Neural crest cell (in vitro differentiated cells): ENCODE measurements at regions not wholly inside any gene's neighbourhood (a gene's known extent, or its start where the extent isn't known, plus 50 kb on each side); places are given as distances from the start of the nearest gene placed in this dataset.

Experiments
- DNase-seq: peaks from one replicate; pipeline ENCODE4 v3.0.0; 2021; ENCODE audit warnings: low read depth, mixed read lengths, low spot score
- H3K27ac Mint-ChIP-seq: one replicate; pipeline ENCODE4 v1.8.0; 2021; ENCODE audit warnings: mild to moderate bottlenecking, mixed read lengths; ENCODE audit not compliant: unreplicated experiment
- H3K27me3 Mint-ChIP-seq: 2 replicates; pipeline ENCODE4 v1.8.0; 2021; ENCODE audit warnings: low read depth, mild to moderate bottlenecking, mixed read lengths
- H3K36me3 Mint-ChIP-seq: 2 replicates; pipeline ENCODE4 v1.8.0; 2021; ENCODE audit warnings: low read depth, mild to moderate bottlenecking, mixed read lengths
- H3K4me1 Mint-ChIP-seq: 2 replicates; pipeline ENCODE4 v1.8.0; 2021; ENCODE audit warnings: mixed read lengths
- H3K4me3 Mint-ChIP-seq: one replicate; pipeline ENCODE4 v1.8.0; 2021; ENCODE audit warnings: mild to moderate bottlenecking, mixed read lengths
- H3K9me3 Mint-ChIP-seq: 2 replicates; pipeline ENCODE4 v1.8.0; 2021; ENCODE audit warnings: mixed read lengths
- TF ChIP-seq, protein P1 (sequence below): fragments of 200-600 bp; sonication (generic); conservative IDR thresholded peaks from 2 replicates; pipeline ENCODE4 v1.5.0; 2021; ENCODE audit warnings: antibody characterized with exemption, mild to moderate bottlenecking

DNA sequence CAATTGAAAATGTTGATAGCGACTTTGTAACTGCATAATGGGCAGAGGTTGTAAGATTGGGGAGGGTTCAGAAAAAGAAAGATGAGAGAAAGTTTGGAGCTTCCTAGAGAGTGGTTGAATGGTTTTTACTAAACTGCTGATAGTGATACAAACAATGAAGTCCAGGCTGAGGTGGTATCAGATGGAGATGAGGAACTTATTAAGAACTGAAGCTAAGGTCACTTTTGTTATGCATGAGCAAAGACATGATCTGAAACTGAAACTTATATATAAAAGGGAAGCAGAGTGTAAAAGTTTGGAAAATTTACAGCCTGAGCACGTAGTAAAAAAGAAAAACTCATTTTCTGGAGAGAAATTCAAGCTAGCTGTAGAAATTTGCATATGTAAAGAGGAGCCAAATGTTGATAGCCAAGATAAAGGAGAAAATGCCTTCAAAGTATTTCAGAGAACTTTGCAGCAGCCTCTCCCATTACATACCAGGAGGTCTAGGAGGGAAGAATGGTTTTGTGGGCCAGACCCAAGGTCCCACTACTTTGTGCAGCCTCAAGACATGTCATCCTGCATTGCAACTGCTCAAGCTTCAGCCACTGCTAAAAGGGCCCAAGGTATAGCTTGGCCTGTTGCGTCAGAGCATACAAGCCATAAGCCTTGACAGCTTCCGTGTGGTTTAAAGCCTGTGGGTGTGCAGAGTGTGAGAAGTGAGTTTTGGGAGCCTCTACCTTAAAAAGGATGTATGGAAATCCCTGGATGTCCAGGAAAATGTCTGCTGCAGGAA, 843.9 kb downstream of the AMY1C start:
- Mint-ChIP-seq H3K36me3 (peaks cover 4% of the 10 kb centered on the region), H3K4me1 (no peaks in the 10 kb centered on the region), H3K27me3 (no peaks in the 10 kb centered on the region), H3K27ac (no peak overlapping the region), H3K9me3 (peaks cover 5% of the 10 kb centered on the region), H3K4me3 (no peak overlapping the region)
- TF ChIP-seq, protein P1, sequence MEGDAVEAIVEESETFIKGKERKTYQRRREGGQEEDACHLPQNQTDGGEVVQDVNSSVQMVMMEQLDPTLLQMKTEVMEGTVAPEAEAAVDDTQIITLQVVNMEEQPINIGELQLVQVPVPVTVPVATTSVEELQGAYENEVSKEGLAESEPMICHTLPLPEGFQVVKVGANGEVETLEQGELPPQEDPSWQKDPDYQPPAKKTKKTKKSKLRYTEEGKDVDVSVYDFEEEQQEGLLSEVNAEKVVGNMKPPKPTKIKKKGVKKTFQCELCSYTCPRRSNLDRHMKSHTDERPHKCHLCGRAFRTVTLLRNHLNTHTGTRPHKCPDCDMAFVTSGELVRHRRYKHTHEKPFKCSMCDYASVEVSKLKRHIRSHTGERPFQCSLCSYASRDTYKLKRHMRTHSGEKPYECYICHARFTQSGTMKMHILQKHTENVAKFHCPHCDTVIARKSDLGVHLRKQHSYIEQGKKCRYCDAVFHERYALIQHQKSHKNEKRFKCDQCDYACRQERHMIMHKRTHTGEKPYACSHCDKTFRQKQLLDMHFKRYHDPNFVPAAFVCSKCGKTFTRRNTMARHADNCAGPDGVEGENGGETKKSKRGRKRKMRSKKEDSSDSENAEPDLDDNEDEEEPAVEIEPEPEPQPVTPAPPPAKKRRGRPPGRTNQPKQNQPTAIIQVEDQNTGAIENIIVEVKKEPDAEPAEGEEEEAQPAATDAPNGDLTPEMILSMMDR: no peak
- DNase-seq: no peak

DNA sequence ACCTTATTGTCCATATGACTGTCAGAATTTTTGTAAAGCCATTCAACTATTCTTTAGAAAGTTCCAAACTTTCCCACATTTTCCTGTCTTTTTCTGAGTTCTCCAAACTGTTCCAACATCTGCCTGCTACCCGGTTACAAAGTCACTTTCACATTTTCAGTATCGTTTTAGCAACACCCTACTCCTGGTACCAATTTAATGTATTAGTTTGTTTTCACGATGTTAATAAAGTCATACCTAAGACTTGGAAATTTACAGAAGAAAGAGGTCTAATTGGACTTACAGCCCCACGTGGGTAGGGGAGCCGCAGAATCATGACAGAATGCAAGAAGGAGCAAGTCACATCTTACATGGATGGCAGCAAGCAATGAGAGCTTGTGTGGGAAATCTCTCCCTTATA, 867.8 kb downstream of the AMY1C start:
- Mint-ChIP-seq H3K27ac (no peak overlapping the region), H3K9me3 (peaks cover 7% of the 10 kb centered on the region), H3K27me3 (no peaks in the 10 kb centered on the region), H3K4me1 (no peaks in the 10 kb centered on the region), H3K36me3 (peaks cover 8% of the 10 kb centered on the region), H3K4me3 (no peak overlapping the region)
- TF ChIP-seq, protein P1: no peak
- no peak for DNase-seq

DNA sequence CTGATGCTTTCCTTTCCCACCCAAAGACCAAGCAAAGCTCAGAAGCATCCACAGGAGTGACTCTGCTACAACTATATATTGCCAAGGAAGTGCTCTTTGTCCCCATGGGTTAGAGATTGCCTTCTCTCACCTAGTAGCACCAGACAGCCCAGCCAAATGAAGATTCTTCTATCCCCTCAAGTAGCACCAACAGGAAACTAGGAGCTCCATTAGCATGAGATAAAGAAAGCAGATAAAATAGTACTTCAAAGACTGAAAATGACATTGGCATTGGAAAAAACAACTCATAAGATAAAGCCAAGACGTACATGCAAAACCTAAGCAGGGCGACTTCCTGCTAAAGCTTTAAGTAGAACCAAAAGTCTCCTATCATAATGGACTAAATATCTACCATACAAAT, 871.5 kb downstream of the AMY1C start:
- TF ChIP-seq, protein P1: no peak
- H3K4me3 Mint-ChIP-seq: no peak overlapping the region
- H3K36me3 Mint-ChIP-seq: peaks cover 5% of the 10 kb centered on the region

DNA sequence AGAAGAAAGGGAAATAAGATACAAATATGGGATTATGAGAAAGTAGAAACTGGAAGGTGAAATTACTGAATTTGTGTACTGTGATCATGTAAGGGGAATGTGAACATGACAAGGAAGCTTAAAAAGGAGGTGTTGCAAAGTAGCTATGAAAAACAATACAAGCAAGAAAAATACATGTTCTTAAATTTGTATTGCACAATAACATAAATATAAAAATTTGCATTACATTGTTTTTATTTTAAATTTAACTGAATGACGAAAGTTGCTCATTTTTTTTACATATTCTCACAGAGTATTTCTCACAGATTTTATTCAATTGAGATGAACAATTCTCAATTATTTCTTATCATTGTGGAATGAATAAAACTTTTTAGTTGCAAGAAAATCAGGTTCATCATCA, 874.8 kb downstream of the AMY1C start:
- TF ChIP-seq, protein P1: no peak
- H3K4me3 Mint-ChIP-seq: no peak overlapping the region
- no peak overlapping the region for H3K27ac Mint-ChIP-seq
- H3K27me3 Mint-ChIP-seq: no peaks in the 10 kb centered on the region
- no peaks in the 10 kb centered on the region for H3K36me3 Mint-ChIP-seq
- no peaks in the 10 kb centered on the region for H3K4me1 Mint-ChIP-seq
- no peaks in the 10 kb centered on the region for H3K9me3 Mint-ChIP-seq
- no peak for DNase-seq

More for the DNA sequence above, 871.5 kb downstream of the AMY1C start:
- no peaks in the 10 kb centered on the region for H3K4me1 Mint-ChIP-seq
- DNase-seq: no peak
- H3K27me3 Mint-ChIP-seq: no peaks in the 10 kb centered on the region
- H3K9me3 Mint-ChIP-seq: peaks cover 7% of the 10 kb centered on the region
- H3K27ac Mint-ChIP-seq: no peak overlapping the region

DNA sequence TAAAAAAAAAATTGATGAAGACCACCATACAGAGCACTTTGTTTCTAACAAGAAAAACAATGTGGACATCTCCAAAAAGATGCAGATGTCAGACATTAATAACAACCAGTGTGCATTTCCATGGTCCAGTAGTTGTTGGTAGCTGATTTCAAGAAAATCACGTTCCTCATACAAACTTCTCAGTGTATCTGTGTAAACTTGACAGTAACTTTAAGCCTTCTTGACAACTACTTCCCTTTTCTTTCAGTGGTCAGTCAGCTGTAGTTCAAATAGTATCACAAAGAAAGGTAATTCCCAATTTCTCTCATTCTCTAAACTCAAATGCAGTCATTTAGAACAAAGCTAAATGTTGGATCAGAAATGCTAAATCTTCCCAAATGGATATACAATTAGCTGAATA, 879.9 kb downstream of the AMY1C start:
- H3K4me3 Mint-ChIP-seq: no peak overlapping the region
- H3K4me1 Mint-ChIP-seq: no peaks in the 10 kb centered on the region
- H3K27me3 Mint-ChIP-seq: no peaks in the 10 kb centered on the region
- H3K36me3 Mint-ChIP-seq: no peaks in the 10 kb centered on the region
- TF ChIP-seq, protein P1: no peak
- H3K9me3 Mint-ChIP-seq: no peaks in the 10 kb centered on the region
- no peak for DNase-seq
- H3K27ac Mint-ChIP-seq: no peak overlapping the region
